Adrenal gland (tissue), 9 donors: ENCODE measurements at regions not wholly inside any gene's neighbourhood (a gene's known extent, or its start where the extent isn't known, plus 50 kb on each side); places are given as distances from the start of the nearest gene placed in this dataset.

Experiments used
- DNase-seq, 7 donors: peaks; one replicate each; pipeline ENCODE4 v3.0.0-alpha.2; 2019 to 2020
- H3K27ac ChIP-seq, 5 donors: fragments of 200-600 bp; sonication (generic) in 4 of 5; 1 replicate in 3 of 5; 2 replicates in 2 of 5; pipeline versions ENCODE4 v1.5.1 to v1.8.0; 2016 to 2020; ENCODE audit warnings: mild to moderate bottlenecking in 1 of 5
- H3K27me3 ChIP-seq: fragments of 200-600 bp; 2 replicates; pipeline ENCODE4 v1.8.0; 2021
- H3K36me3 ChIP-seq, 2 donors: fragments of 200-600 bp; replicated peaks in 1 of 2; 1 replicate in 1 of 2; 2 replicates in 1 of 2; pipeline versions ENCODE4 v1.5.1 to v1.8.0; 2018 to 2022
- H3K4me1 ChIP-seq, 2 donors: fragments of 200-600 bp; replicated peaks in 1 of 2; 1 replicate in 1 of 2; 2 replicates in 1 of 2; pipeline versions ENCODE4 v1.5.1 to v1.8.0; 2018 to 2021
- H3K4me3 ChIP-seq, 4 donors: fragments of 200-600 bp; sonication (generic) in 3 of 4; one replicate each; pipeline ENCODE4 v1.5.1; 2016 to 2018
- H3K9me3 ChIP-seq, 3 donors: fragments of 200-600 bp; sonication (generic) in 1 of 3; replicated peaks in 1 of 3; 1 replicate in 2 of 3; 2 replicates in 1 of 3; pipeline versions ENCODE4 v1.5.1 to v1.8.0; 2016 to 2021
- CTCF ChIP-seq, 6 experiments: fragments of 450-650 bp in 4 of 6; fragments of 200-600 bp in 2 of 6; sonication (generic) in 1 of 6; IDR thresholded peaks; 1 replicate in 5 of 6; 2 replicates in 1 of 6; pipeline versions ENCODE4 v1.5.1 to v1.8.0; 2016 to 2021; ENCODE audit warnings: antibody characterized with exemption in 6 of 6, mild to moderate bottlenecking in 2 of 6, moderate library complexity in 1 of 6
- POLR2A ChIP-seq, 2 donors: fragments of 450-650 bp; IDR thresholded peaks; one replicate each; pipeline ENCODE4 v1.6.1; 2017; ENCODE audit warnings: antibody characterized with exemption in 2 of 2, mild to moderate bottlenecking in 2 of 2, moderate library complexity in 1 of 2
- WGBS, 4 donors: extraction: QIAGEN DNeasy Blood & Tissue Kit in 2 of 4; methylation state at CpG; one replicate each; pipeline versions ENCODE4 v1.1.5 to v1.1.7; 2013 to 2017; 5-methylcytosine and 5-hydroxymethylcytosine counted together
- intact Hi-C, 2 donors: fragments of 100-400 bp; cut with DNase I; formaldehyde crosslinking; loops; one replicate each; pipeline versions ENCODE4 v1.14.1 to v1.15.0; 2022 to 2023
- donor health status: healthy with polysubstance abuse.
- donor health status: Bipolar disorder and iron deficiency.
- donor health status: DM: yes; HTN: yes; CAD: no.
- donor health status: DM: no; HTN: no; CAD: no.
- donor health status: DM: no; HTN: no; CAD: no.

- H3K27ac ChIP-seq, result no peak overlapping the region
- no peak for DNase-seq
- H3K4me1 ChIP-seq, result no peaks in the 10 kb centered on the region
- H3K27me3 ChIP-seq, result no peaks in the 10 kb centered on the region
- 84 to 100% (median 92%) methylated on average over 2 of the region's 2 CpGs for WGBS, 4 donors
- H3K4me3 ChIP-seq, result no peak overlapping the region
- H3K36me3 ChIP-seq, result no peaks in the 10 kb centered on the region
- intact Hi-C loops, result no loop called here
- no peak for TF ChIP-seq POLR2A (IDR thresholded peaks at IDR 0.05)
- TF ChIP-seq CTCF (IDR thresholded peaks at IDR 0.05), result no peak
- H3K9me3 ChIP-seq, result no peaks in the 10 kb centered on the region
Measured at GRCh38 chr15:88729581-88729980, 73.7 kb upstream of the ACAN start.

GRCh38 chr15:88730751-88731150 is 72.5 kb upstream of the ACAN start:
- no peaks in the 10 kb centered on the region for H3K27me3 ChIP-seq
- H3K4me1 ChIP-seq, result no peaks in the 10 kb centered on the region
- H3K27ac ChIP-seq, result no peak overlapping the region
- intact Hi-C loops, result no loop called here
- no peak for DNase-seq
- TF ChIP-seq POLR2A (IDR thresholded peaks at IDR 0.05), result no peak
- TF ChIP-seq CTCF (IDR thresholded peaks at IDR 0.05), result no peak
- H3K36me3 ChIP-seq, result no peaks in the 10 kb centered on the region
- H3K9me3 ChIP-seq, result no peaks in the 10 kb centered on the region
- H3K4me3 ChIP-seq, result no peak overlapping the region
- 78 to 92% (median 85%) methylated on average over 3 of the region's 3 CpGs for WGBS, 4 donors

- no peaks in the 10 kb centered on the region for H3K36me3 ChIP-seq
- H3K27me3 ChIP-seq, result no peaks in the 10 kb centered on the region
- no peak overlapping the region for H3K27ac ChIP-seq
- TF ChIP-seq POLR2A (IDR thresholded peaks at IDR 0.05) (no peak), CTCF (IDR thresholded peaks at IDR 0.05) (no peak)
- H3K9me3 ChIP-seq, result no peaks in the 10 kb centered on the region
- intact Hi-C loops, result no loop called here
- no peaks in the 10 kb centered on the region for H3K4me1 ChIP-seq
- no peak for DNase-seq
- 70 to 87% (median 78%) methylated on average over 1 of the region's 1 CpG for WGBS, 4 donors
- no peak overlapping the region for H3K4me3 ChIP-seq
Measured at GRCh38 chr15:88735212-88735611, 68.0 kb upstream of the ACAN start.

GRCh38 chr15:88736204-88736603 is 67.0 kb upstream of the ACAN start:
- TF ChIP-seq POLR2A (IDR thresholded peaks at IDR 0.05) (no peak), CTCF (IDR thresholded peaks at IDR 0.05) (no peak)
- no peak overlapping the region for H3K4me3 ChIP-seq
- no peaks in the 10 kb centered on the region for H3K4me1 ChIP-seq
- WGBS, 4 donors, result 26 to 38% (median 29%) methylated on average over 1 of the region's 1 CpG; no CpG with 5 or more reads in 1 of the 4 donors
- no peak overlapping the region for H3K27ac ChIP-seq
- intact Hi-C loops, result no loop called here
- no peak for DNase-seq
- no peaks in the 10 kb centered on the region for H3K36me3 ChIP-seq
- H3K27me3 ChIP-seq, result no peaks in the 10 kb centered on the region
- no peaks in the 10 kb centered on the region for H3K9me3 ChIP-seq
